Ammon's horn (tissue), 1 donor: ENCODE measurements at regions not wholly inside any gene's neighbourhood (a gene's known extent, or its start where the extent isn't known, plus 50 kb on each side); places are given as distances from the start of the nearest gene placed in this dataset.
"Not testable (repeated sequence)": the region's sequence is repeated elsewhere in the genome, so short reads cannot be mapped to it uniquely, and the experiment has no call there.

Source experiments
- DNase-seq: peaks from one replicate; pipeline ENCODE4 v3.0.0-alpha.2; 2016; ENCODE audit warnings: low spot score

DNA sequence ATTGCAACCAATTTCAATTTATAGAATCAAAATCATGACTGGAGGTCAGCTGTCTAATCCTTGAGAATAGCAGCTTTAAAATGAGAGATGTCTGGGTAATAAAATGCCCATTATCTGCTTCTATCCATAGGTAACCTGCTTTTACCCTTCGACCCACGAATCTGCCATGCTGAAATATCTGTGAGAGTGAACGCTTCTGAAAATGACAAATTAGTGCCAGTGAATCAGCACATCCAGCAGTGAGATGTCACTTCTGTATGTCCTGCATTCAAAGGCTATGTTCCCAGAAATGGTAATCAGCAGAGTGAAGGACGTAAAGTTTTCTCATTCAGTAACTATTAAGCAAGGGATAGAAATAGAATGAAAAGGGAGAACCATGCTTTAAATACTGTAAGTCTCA, 532.4 kb upstream of the ITGA1 start:
- no peak for DNase-seq

DNA sequence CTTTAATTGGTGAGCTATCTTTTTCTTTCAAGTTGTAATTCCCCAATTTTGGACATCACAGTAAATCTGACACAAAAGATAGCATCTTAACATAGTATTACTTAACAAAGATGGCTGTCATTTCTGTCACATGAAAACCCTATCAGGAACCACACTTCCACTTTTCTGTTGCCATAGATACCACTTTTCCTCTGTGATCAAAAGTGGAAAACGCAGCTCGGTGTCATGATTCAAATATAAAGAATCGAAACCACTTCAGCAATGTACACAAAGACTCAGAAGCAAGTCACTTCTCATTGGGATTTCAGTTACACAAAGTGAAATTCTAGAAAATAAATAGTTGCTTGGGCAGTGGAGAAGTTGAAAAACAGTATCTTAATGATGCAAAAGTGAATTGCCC, 524.9 kb upstream of the ITGA1 start:
- no peak for DNase-seq

DNA sequence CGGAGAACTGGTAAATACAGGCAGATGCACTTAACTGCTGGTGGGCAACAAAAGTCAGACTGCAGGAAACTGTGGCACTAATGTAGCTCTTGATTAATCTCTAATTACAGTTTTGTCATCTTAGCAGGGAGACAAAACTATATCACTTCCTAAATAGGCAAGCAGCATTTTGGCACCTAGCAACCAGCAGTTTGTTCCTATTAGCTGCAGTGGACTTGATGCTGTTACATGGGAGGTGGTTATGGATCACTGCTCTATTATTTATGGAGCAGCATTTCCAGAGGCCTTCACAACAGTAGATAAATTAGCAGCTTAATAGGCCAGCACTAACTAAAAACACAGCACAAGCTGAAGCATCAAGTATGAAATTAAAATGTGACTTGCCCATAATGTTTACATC, 518.3 kb upstream of the ITGA1 start:
- DNase-seq, result peak; percentile 4

DNA sequence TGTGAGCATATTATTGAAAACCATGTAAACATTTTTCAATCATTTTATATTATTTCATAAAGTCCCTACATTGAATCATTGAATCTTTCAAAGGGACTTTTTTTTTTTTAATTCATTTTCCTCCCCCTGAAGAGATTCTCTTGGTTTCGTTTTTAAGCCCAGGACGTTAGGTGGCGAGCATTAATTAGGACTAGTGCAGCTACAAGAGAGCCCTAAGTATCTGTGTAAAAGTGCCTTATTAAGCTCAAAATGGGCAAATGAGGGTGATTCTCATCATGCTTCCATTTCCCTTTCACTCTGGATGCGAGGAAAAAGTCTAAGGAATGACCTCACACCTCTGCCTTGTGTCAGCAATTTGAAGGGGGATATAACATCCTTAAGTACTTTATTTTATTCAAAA, 517.9 kb upstream of the ITGA1 start:
- peak; percentile 8 for DNase-seq

DNA sequence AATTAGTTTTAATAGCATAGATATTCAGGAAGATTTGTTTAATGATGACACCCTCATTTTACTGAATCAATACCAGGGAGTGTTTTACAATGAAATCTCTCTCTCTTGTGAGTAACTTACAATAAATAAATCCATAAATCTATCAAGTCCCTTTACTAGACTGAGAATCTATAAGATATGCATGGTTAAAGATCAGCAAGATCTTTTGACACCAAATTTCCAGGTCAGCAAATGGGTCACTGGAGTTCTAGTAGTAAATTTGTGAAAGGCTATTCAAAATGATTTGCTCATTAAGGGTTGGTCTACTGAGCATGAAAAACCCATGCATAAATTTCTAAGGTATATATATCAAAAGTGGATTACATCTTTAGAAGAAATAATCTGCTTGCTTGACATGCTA, 512.1 kb upstream of the ITGA1 start:
- DNase-seq, result no peak

DNA sequence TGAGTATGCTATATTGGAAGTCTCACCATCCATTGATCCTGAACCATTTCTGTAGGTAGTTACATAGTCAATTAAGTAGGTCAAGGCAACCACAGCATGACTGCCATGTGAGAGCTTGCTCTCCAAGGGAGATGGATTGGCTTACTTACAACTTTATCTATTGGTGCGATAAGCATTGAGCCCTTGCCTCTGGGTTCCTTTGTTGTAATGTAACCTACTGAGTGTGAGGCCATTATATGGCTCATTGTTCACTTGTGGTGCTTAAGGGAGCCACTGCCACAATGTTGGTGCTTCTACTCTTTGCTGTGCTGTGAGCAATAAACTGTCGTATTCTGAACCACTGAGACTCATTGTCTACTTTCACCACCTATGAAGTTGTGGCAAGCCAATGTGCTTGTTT, 510.6 kb upstream of the ITGA1 start:
- DNase-seq, result no peak

DNA sequence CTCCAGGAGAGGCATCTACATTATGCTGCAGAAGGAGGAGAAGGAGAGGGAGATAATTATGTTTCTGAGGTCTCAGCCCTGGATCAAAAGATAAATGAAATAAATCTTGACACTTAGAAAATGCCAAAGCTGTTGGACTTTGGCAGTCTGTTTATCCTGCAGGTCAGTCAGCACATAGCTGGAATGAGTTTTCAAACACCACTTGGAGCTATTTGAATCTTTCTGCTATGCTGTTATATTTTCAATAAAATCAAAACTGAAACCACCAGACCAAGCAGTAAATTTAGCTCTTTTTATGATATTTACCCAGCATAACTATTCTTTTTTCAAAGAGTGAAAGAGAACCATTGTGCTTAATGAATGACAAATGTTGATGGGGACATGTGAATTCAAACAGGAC, 505.1 kb upstream of the ITGA1 start:
- DNase-seq, result no peak

DNA sequence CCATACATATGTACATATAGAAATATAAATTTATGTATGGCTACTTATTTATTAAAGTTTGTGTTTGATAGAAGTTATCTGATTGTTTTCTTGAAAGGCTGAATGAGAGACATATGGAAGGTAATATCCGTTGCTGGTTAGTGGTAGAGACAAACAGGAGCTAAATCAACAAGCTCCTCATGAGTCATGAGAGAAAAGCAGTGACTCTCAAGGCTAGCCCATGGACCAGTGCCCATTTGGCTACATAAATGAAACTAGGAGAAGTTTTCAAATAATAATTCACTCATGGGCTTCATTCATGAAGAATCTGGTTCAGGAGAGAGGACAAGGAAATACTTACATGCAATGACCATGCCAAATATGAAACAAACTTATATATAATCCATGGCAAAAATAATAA, 504.5 kb upstream of the ITGA1 start:
- no peak for DNase-seq

DNA sequence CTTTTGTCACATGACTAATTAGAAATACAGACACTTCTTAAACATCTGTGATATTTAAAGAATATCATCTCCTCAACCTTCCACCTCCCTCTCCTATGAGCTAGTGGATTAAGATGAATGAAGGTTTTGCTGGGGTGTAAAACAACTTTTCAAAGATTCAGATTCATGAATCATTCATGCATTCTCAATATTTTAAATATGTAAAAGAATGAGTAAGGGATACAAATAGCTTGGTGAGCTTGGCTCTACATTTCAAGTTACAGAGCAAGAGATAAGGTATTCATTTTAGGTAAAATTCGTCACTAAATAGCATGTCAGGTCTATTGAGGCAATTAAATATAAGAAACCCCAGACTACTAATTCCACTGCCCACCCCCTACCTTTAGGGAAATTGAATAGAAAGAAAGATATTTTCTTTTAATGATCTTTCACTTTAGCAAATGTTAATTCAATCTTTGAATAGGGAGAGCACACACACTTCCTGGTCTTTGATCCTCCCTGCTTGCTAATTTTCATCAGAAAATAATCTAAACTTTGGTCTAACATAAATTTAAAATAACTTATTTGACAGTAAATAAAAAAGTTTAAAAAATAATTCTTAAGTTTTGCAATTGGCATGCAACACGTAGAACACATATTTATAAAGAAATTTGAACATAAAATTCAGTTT, 486.9 kb upstream of the ITGA1 start:
- no peak for DNase-seq

DNA sequence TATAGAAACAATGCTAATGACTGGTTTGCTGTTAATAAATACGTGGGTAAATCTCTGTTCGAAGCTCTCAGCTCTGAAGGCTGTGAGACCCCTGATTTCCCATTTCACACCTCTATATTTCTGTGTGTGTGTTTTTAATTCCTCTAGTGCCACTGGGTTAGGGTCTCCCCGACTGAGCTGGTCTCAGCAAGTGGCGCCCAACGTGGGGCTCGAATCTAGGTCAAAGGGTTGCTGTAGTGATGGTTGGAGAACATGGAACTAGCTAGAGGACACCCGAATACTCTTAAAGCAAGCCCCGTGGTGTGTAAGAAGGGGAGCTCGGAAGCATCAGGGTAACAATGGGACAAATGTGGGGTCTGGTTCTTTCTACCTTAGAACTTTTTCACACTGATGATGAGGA, 482.9 kb upstream of the ITGA1 start:
- not testable (repeated sequence) for DNase-seq

DNA sequence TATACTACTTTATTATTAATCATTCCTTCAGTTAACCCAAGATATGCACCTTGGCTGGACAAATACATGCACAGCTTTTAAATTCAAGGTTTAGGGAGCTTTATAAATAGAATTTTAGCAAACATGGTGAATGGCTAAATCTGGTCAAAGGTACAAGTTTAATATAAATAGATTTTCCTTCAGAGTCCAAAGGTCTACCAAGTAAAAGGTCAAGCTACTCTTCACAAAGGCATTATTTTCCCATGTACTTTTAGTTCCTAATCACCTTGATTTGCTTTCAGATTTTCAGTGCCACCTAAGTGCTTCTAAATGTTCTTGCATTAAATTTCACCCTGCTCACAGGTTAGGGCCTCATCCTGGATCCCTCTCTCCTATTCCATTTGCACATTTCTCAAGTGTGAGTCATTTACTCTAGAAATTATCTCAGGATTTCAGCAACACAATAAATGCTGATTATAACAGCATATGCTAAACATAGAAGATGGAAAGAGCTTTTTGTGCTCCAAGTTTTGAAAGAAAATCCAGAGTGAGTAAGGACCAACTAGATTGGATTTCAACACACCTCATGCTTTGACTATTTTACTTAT, 459.4 kb upstream of the ITGA1 start:
- no peak for DNase-seq

DNA sequence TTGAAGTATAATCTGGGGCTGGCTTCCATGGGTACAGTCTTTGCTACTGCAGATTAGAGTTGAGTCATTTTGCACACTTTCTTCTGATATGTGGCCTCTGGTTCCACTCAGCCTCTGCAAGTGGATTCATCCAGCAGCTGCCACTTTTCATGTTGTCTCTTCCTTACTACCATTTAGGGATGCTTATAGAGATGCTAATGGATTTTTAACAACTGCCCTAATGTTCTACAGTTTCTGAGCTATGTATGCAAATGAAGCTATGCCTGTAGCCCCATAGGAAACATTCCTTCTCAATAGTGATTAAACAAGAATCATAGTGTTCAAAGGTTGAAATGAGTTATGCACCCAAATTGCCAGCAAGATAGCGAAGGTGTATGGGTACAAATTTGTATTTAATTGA, 456.0 kb upstream of the ITGA1 start:
- no peak for DNase-seq

DNA sequence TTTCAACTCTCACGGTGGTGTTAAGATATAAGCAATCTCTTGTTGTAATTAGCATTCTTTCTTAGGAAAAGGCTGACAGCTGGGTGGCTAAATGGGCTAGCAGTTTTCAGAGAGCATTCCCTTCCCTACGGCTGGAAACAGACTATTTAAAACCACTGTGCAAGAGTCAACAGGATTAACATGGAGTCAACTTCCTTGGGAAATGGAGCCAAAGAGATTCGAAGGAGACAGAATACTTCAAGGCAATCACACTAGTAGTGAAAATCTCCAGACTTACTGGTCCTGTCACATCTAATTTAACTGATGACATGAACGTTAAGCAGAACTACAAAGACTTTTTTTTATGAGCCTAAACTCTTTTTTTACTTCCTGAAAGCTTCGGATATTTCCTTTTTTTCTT, 453.3 kb upstream of the ITGA1 start:
- DNase-seq, result no peak

DNA sequence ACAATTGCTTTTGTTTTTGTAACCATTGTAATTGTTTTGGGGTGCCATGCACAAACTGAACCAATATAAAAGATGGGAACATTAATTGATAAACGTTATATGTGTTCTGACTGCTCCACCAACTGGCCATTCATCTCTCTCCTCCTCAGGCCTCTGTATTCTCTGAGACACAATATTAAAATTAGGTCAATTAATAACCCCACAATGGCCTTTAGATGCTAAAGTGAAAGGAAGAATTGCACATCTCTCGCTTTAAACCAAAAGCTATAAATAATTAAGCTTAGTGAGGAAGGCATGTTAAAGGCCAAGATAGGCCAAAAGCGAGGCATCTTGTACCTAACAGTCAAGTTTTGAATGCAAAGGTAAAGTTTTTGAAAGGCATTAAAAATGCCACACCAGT, 448.4 kb upstream of the ITGA1 start:
- DNase-seq, result no peak

DNA sequence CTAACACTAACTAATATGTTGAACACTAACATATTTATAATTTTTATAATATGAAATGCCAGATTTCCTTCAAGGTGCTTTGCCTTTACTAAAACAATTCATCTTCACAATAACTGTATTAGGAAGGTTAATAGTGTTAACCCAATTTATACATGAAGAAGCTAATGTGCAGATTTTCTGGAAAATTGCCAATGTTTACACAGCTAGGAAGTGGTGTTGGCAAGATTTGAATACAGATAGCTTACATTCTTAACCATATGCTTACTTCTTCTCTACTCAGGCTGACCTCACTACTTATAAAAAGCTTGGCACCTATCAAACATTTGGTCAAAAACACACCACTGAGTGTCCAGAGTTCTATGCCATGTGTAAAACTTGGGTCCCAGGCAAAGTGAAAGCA, 445.4 kb upstream of the ITGA1 start:
- no peak for DNase-seq

DNA sequence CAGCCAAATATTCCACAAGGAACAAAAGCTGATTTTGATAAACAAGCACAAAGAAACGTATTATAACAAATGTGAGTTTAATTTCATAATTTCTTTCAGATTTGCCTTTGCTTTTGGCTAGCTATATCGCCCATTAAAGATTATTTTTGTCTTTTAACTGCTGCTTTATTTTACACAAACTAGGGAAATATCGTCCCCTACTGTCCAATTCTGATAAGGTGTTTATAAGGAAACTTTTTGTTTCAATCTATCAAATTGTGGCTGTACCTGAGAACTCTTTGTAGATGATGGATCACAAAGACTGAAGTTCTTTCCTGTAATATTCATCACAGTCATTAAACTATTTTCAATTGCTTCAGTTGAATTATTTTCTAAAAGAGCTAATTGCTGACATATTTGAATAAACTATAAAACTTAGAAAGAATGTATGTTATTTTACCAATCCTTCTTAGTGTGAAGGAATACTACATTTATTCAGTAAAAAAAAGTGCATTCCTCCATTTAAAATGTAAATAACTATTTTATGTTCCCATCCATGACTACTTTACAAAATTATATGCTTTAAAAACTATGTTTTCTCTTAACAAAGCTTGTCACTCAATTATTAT, 431.3 kb upstream of the ITGA1 start:
- DNase-seq, result no peak

DNA sequence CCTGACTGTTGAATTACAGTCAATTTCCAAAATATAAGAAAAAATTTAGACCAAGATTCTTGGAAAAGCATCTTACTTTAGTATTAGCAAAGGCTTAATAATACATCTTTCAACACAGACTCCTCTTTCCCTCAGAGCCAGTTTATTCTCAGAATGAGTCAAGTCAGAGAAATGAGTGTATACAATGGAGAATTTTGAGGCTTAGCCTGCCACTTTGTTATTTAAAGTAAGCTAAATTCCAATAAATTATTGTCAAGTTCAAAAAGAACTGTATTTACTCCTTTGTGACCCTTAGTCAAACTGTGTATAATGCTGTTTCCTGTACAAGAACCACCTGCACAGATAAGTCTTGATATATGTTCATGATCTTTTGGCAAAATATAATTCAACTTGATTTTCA, 428.5 kb upstream of the ITGA1 start:
- no peak for DNase-seq

DNA sequence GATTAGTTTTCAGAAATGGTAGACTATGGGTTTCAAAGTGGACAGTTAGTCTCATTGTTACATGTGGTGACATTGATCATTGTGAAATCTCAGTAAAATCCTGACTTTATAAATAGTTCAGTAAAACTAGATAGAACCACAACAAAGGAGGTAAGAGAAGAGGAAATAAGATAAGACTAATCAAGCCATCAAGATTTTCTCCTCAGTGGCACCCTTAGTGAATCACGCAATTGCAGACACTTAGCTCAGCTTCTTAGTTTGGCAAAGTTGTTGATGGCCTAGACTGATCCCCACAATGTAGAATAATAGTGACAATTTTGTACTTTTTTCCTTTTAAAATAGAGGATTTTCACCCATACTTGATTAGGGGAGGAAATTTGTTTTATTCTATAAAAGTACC, 426.7 kb upstream of the ITGA1 start:
- no peak for DNase-seq

DNA sequence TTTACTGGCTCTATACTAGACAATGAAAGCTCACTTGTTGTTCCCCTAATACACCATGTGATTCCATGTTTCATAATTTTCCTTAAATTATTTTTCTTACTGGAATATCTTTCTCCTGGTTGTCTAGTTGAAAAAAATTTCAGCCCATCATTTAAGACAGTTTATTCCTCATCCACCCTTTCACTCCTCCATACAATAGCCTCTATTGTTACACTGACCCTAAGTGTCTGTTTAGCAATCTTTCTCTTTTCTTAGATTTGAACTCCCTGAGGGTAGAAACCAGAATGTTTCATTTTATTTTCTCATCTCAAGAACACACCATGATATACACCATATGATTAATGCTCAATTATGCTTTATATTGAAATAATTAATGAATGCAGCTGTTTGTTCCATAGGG, 413.4 kb upstream of the ITGA1 start:
- no peak for DNase-seq

DNA sequence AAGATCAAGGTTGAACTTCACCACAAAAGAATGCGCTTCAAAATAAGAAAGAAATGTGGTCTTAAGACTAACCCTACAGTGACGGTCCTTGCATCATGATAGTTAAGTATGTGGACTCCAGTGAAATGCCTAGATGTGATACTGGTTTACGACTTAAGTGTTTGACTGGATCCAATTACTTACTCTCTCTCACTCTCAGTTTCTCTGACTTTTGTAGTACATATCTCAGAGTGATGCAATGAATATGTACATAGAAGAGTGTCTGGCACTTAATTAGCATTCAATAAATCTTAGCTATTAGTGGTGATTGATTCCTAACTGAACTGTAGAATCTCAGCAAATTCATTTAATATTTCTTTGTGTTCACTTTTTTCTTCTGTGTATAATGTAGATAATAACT, 411.7 kb upstream of the ITGA1 start:
- DNase-seq, result no peak

DNA sequence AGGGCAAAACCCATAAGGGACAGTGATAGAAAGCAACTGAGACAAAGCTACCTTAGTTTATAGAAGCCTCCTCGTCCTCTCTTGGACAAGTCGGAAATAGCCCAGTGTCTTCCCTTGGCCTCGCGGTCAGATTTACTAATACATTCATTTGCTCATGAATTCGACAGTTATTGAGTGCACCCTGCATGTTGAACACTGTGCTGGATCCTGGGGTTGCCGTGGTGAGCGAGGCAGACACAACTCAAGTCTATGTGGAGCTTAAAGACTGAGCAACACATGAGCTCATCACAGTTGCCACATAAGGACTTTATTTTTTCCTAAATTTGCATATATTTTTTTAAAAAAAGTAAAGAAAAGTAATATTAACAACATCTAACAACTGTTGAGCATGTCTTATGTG, 411.1 kb upstream of the ITGA1 start:
- DNase-seq, result no peak

DNA sequence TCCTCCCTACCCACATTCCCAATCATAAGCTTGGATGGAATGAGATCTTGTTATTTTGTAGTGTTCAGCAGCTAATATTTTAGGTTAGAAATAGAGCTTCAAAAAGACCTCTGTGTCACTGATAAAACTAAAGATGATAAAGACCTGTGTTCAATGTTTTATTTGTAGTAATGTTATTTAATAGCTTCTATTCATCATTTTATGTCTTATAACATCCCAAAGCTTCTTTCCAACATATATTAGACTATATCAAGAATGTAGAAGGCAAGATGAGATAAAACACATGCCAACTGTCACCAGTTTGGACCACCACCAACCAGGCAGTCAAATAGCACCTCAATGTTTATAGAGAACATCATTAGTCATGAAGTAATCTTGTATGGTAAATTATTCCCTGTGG, 409.5 kb upstream of the ITGA1 start:
- no peak for DNase-seq

DNA sequence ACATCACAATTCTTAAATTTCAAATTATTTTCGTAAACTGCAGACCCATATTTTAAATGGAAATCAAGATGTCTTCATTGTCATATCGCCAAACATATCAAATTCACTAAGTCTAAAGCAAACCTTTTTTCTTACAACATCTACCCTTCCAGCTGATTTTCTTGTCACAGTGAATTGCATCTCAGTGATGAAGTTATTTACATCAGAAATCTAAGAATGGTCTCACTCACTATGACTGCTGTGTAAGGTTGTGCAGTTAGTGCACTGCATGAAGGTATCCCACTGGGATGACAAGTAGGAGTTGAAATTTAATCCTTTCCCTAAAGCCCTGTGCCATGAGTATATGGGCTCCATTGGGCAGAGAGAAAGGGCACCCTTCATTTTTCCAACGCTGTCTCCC, 399.4 kb upstream of the ITGA1 start:
- DNase-seq, result no peak

DNA sequence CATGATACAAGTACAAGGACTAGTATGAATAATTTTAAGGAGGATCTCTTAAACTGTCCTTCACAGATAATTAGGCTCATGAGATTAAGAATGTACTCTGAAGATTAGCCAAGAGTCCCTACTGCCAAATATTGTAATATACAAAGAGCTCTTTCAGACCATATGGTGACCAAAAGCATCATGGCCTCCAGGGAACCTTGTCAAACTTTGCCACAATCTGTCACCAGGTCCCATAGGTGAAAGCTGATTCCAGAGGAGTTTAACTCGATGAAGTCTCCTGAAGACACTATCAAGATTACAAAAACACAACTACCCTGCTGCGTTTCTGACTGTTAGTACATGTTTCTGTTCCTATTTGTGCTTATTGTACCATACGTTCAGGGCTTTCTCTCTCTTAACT, 395.4 kb upstream of the ITGA1 start:
- DNase-seq, result no peak
